PC-3 (cell line): ENCODE measurements at regions not wholly inside any gene's neighbourhood (a gene's known extent, or its start where the extent isn't known, plus 50 kb on each side); places are given as distances from the start of the nearest gene placed in this dataset.

Source experiments
- CTCF ChIP-seq: fragments of 300-600 bp; sonication (generic); conservative IDR thresholded peaks from 2 replicates; pipeline ENCODE4 v1.5.1; 2017; ENCODE audit warnings: antibody characterized with exemption, low read depth, mild to moderate bottlenecking, low read length
- EZH2 ChIP-seq: fragments of 300-600 bp; sonication (generic); IDR thresholded peaks from one replicate; pipeline ENCODE4 v1.6.1; 2017; ENCODE audit warnings: antibody characterized with exemption, mild to moderate bottlenecking, low read length; ENCODE audit not compliant: unreplicated experiment

- TF ChIP-seq CTCF, result no peak
- no peak for TF ChIP-seq EZH2
These were observed 248.1 kb upstream of the TAS2R1 start for GRCh38 chr5:9878206-9878605.
